ENCODE measurements at regions not wholly inside any gene's neighbourhood (a gene's known extent, or its start where the extent isn't known, plus 50 kb on each side); places are given as distances from the start of the nearest gene placed in this dataset.

- no peak for TF ChIP-seq POLR2AphosphoS5 (IDR thresholded peaks at IDR 0.05; ENCODE audit: low read depth, low read length)
- TF ChIP-seq REST (IDR thresholded peaks at IDR 0.05; ENCODE audit: insufficient read depth in 1 of 2, low read depth in 2 of 2, low read length in 2 of 2): no peak
- TF ChIP-seq TAF1 (IDR thresholded peaks at IDR 0.05; ENCODE audit: borderline replicate concordance, insufficient read depth, low read length): no peak
- no peak for TF ChIP-seq SIN3A (IDR thresholded peaks at IDR 0.05; ENCODE audit: borderline replicate concordance, insufficient read depth, low read length)
Observed at GRCh38 chr18:38576349-38576748, 1010.8 kb upstream of the CELF4 start.

Data from PFSK-1 (cell line).